Lung (tissue), 11 donors: ENCODE measurements at regions not wholly inside any gene's neighbourhood (a gene's known extent, or its start where the extent isn't known, plus 50 kb on each side); places are given as distances from the start of the nearest gene placed in this dataset.
"Not testable (repeated sequence)": the region's sequence is repeated elsewhere in the genome, so short reads cannot be mapped to it uniquely, and the experiment has no call there.

ENCODE experiments used
- ATAC-seq: fragments of 200-7000 bp; cut with Tn5 transposase; one replicate; pipeline ENCODE4 v1.9.1; 2020; ENCODE audit warnings: moderate number of reproducible peaks; ENCODE audit not compliant: insufficient read depth, low FRiP score
- DNase-seq, 3 donors: peaks; one replicate each; pipeline ENCODE4 v3.0.0-alpha.2; 2013 to 2017
- H3K27ac ChIP-seq, 2 donors: one replicate each; pipeline ENCODE4 v1.5.1; 2013; ENCODE audit warnings: mild to moderate bottlenecking in 2 of 2, moderate library complexity in 2 of 2, control low read depth in 1 of 2, inconsistent platforms in 1 of 2, low read depth in 1 of 2, low read length in 1 of 2
- H3K27me3 ChIP-seq, 3 donors: one replicate each; pipeline ENCODE4 v1.5.1; 2013; ENCODE audit warnings: low read length in 2 of 3; ENCODE audit not compliant: control insufficient read depth in 3 of 3, insufficient read depth in 3 of 3
- H3K36me3 ChIP-seq, 4 donors: one replicate each; pipeline ENCODE4 v1.5.1; 2013; ENCODE audit warnings: low read length in 4 of 4, mild to moderate bottlenecking in 1 of 4, moderate library complexity in 1 of 4; ENCODE audit not compliant: control insufficient read depth in 4 of 4, insufficient read depth in 4 of 4
- H3K4me1 ChIP-seq, 5 donors: one replicate each; pipeline ENCODE4 v1.5.1; 2013; ENCODE audit warnings: low read length in 5 of 5, mild to moderate bottlenecking in 2 of 5, moderate library complexity in 1 of 5; ENCODE audit not compliant: control insufficient read depth in 5 of 5, insufficient read depth in 5 of 5
- H3K4me3 ChIP-seq: one replicate; pipeline ENCODE4 v1.5.1; 2013; ENCODE audit warnings: mild to moderate bottlenecking, control low read depth, moderate library complexity
- H3K9ac ChIP-seq, 2 donors: one replicate each; pipeline ENCODE4 v1.5.1; 2013; ENCODE audit warnings: low read length in 2 of 2, control low read depth in 1 of 2; ENCODE audit not compliant: insufficient read depth in 1 of 2
- H3K9me3 ChIP-seq, 4 donors: one replicate each; pipeline ENCODE4 v1.5.1; 2013; ENCODE audit warnings: low read length in 3 of 4, mild to moderate bottlenecking in 1 of 4, moderate library complexity in 1 of 4; ENCODE audit not compliant: control insufficient read depth in 4 of 4, insufficient read depth in 3 of 4
- CTCF ChIP-seq: IDR thresholded peaks from 2 replicates; pipeline ENCODE4 v1.5.1; 2012; ENCODE audit warnings: mild to moderate bottlenecking; ENCODE audit errors: control extremely low read depth, extremely low read depth
- WGBS, 2 donors: extraction: QIAGEN DNeasy Blood & Tissue Kit; methylation state at CpG; one replicate each; pipeline ENCODE4 v1.1.7; 2013; 5-methylcytosine and 5-hydroxymethylcytosine counted together
- donor health status: control.
- donor health status: control.
- donor health status: Bipolar disorder and iron deficiency.
- donor health status: healthy.
- donor health status: DM: yes; HTN: yes; CAD: no.

- H3K4me1 ChIP-seq = peaks cover 0 to 4% (median 0%) of the 10 kb centered on the region in 5 donors
- no peak overlapping the region for H3K9ac ChIP-seq
- no peaks in the 10 kb centered on the region for H3K27me3 ChIP-seq
- no peak overlapping the region for H3K4me3 ChIP-seq
- no peak overlapping the region for H3K27ac ChIP-seq
- H3K9me3 ChIP-seq = peaks cover 0 to 2% (median 0%) of the 10 kb centered on the region in 4 donors
- ATAC-seq (no peak), DNase-seq (no peak)
- H3K36me3 ChIP-seq = no peaks in the 10 kb centered on the region
- TF ChIP-seq CTCF = no peak
- WGBS, 2 donors = 87 to 98% methylated on average over 6 of the region's 6 CpGs
Observed at GRCh38 chr6:134772671-134773360, 177.1 kb downstream of the ALDH8A1 start.

GRCh38 chr6:134768931-134769330 lies 181.0 kb downstream of the ALDH8A1 start:
- Histone ChIP-seq H3K4me3 (no peak overlapping the region), H3K9ac (no peak overlapping the region), H3K4me1 (no peaks in the 10 kb centered on the region), H3K36me3 (no peaks in the 10 kb centered on the region), H3K27ac (no peak overlapping the region), H3K27me3 (no peaks in the 10 kb centered on the region), H3K9me3 (no peaks in the 10 kb centered on the region)
- 76 to 81% methylated on average over 2 of the region's 2 CpGs for WGBS, 2 donors
- no peak for TF ChIP-seq CTCF
- DNase-seq (no peak), ATAC-seq (no peak)

DNA sequence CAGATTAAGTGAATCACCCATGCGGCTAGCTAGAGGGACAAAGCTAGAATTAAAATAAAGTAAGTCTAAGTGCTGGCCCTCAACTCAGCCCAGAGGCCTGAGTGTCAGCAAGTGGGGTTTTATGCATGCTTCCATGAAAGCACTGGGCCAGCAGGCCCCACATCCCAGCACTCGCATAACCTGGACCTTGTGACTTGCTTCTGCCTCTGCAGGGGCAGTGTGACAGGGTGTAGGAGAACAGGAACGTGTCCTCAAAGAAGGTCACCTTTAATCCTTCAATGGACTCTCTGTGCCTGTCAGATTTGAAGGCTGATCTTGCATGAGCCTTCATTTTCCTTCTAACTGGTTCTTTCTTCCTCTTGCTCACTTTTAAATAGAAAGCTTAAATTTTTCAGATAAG lies 183.4 kb downstream of the ALDH8A1 start:
- ATAC-seq = no peak
- H3K27me3 ChIP-seq = no peaks in the 10 kb centered on the region
- no peak overlapping the region for H3K27ac ChIP-seq
- no peaks in the 10 kb centered on the region for H3K4me1 ChIP-seq
- no peaks in the 10 kb centered on the region for H3K36me3 ChIP-seq
- WGBS, 2 donors = 55 to 96% methylated on average over 3 of the region's 3 CpGs
- no peaks in the 10 kb centered on the region for H3K9me3 ChIP-seq
- no peak overlapping the region for H3K4me3 ChIP-seq
- H3K9ac ChIP-seq = no peak overlapping the region
- TF ChIP-seq CTCF = no peak
- no peak for DNase-seq

- ATAC-seq = no peak
- Histone ChIP-seq H3K9me3 (no peaks in the 10 kb centered on the region), H3K36me3 (no peaks in the 10 kb centered on the region), H3K27me3 (no peaks in the 10 kb centered on the region), H3K27ac (no peak overlapping the region), H3K4me3 (no peak overlapping the region), H3K9ac (no peak overlapping the region), H3K4me1 (no peaks in the 10 kb centered on the region)
- no peak for DNase-seq
- TF ChIP-seq CTCF = no peak
- 84 to 91% methylated on average over 3 of the region's 3 CpGs for WGBS, 2 donors
Observed at GRCh38 chr6:134764741-134765140, 185.2 kb downstream of the ALDH8A1 start.

DNA sequence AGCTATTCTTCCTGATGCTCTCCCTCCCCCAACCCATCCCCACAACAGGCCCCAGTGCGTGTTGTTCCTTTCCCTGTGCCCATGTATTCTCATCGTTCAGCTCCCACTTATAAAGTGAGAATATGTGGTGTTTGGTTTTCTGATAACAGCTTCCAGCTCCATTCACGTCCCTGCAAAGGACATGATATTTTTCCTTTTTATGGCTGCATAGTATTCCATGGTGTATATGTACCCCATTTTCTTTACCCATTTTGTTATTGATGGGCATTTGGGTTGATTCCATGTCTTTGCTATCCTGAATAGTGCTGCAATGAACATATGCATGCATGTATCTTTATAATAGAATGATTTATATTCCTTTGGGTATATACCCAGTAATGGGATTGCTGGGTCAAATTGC lies 186.3 kb downstream of the ALDH8A1 start:
- not testable (repeated sequence) for H3K9ac ChIP-seq, H3K27me3 ChIP-seq, H3K9me3 ChIP-seq, H3K4me3 ChIP-seq, H3K36me3 ChIP-seq, DNase-seq, H3K27ac ChIP-seq, ATAC-seq, H3K4me1 ChIP-seq
- WGBS, 2 donors = 90 to 95% methylated on average over 3 of the region's 3 CpGs
